Natural killer cell (primary cell): ENCODE measurements at regions not wholly inside any gene's neighbourhood (a gene's known extent, or its start where the extent isn't known, plus 50 kb on each side); places are given as distances from the start of the nearest gene placed in this dataset.
"Not testable (repeated sequence)": the region's sequence is repeated elsewhere in the genome, so short reads cannot be mapped to it uniquely, and the experiment has no call there.

Experiments
- ATAC-seq, 3 donors: fragments of 150-1000 bp in 2 of 3; fragments of 200-7000 bp in 1 of 3; cut with Tn5 transposase; 1 replicate in 1 of 3; 2 replicates in 2 of 3; pipeline ENCODE4 v1.10.0; 2021; ENCODE audit warnings: mild to moderate bottlenecking in 2 of 3, moderate library complexity in 2 of 3
- DNase-seq, 2 donors: peaks; one replicate each; pipeline versions ENCODE4 v3.0.0 to v3.0.0-alpha.2; 2013 to 2021; ENCODE audit warnings: mixed read lengths in 1 of 2
- H3K27ac ChIP-seq: one replicate; pipeline ENCODE4 v1.5.1; 2013; ENCODE audit warnings: mild to moderate bottlenecking, low read length
- H3K27me3 ChIP-seq: one replicate; pipeline ENCODE4 v1.6.1; 2013; ENCODE audit warnings: low read length; ENCODE audit not compliant: control insufficient read depth, insufficient read depth
- H3K36me3 ChIP-seq: one replicate; pipeline ENCODE4 v1.6.1; 2013; ENCODE audit warnings: low read length; ENCODE audit not compliant: control insufficient read depth, insufficient read depth
- H3K4me1 ChIP-seq: one replicate; pipeline ENCODE4 v1.6.1; 2013; ENCODE audit warnings: low read length; ENCODE audit not compliant: control insufficient read depth, insufficient read depth
- H3K4me3 ChIP-seq: one replicate; pipeline ENCODE4 v1.5.1; 2013; ENCODE audit warnings: low read length
- H3K9me3 ChIP-seq: one replicate; pipeline ENCODE4 v1.6.1; 2013; ENCODE audit warnings: low read length; ENCODE audit not compliant: control insufficient read depth, insufficient read depth
- H3K27ac Mint-ChIP-seq, 2 donors: one replicate each; pipeline ENCODE4 v1.8.0; 2022; ENCODE audit warnings: mild to moderate bottlenecking in 2 of 2, mixed read lengths in 2 of 2, moderate library complexity in 1 of 2
- H3K27me3 Mint-ChIP-seq, 2 donors: one replicate each; pipeline ENCODE4 v1.8.0; 2022; ENCODE audit warnings: low read depth in 2 of 2, mixed read lengths in 2 of 2
- H3K36me3 Mint-ChIP-seq: one replicate; pipeline ENCODE4 v1.8.0; 2022; ENCODE audit warnings: mixed read lengths
- H3K4me1 Mint-ChIP-seq, 2 donors: one replicate each; pipeline ENCODE4 v1.8.0; 2022; ENCODE audit warnings: mixed read lengths in 2 of 2
- H3K4me3 Mint-ChIP-seq: one replicate; pipeline ENCODE4 v1.8.0; 2022; ENCODE audit warnings: mild to moderate bottlenecking, moderate library complexity, mixed read lengths
- H3K9me3 Mint-ChIP-seq, 2 donors: one replicate each; pipeline ENCODE4 v1.8.0; 2022; ENCODE audit warnings: mixed read lengths in 2 of 2
- CTCF ChIP-seq: fragments of 200-600 bp; IDR thresholded peaks from one replicate; pipeline ENCODE4 v1.8.0; 2022; ENCODE audit warnings: antibody characterized with exemption
- WGBS: methylation state at CpG from one replicate; pipeline ENCODE4 v1.1.7; 2013; ENCODE audit warnings: missing lambda C conversion rate; ENCODE audit not compliant: insufficient coverage; 5-methylcytosine and 5-hydroxymethylcytosine counted together
- intact Hi-C: fragments of 100-400 bp; cut with micrococcal nuclease; formaldehyde crosslinking; loops from one replicate; pipeline ENCODE4 v1.14.2; 2022

- intact Hi-C loops = no loop called here
- ATAC-seq (no peak), DNase-seq (no peak)
- H3K36me3 Mint-ChIP-seq = no peaks in the 10 kb centered on the region
- H3K9me3 Mint-ChIP-seq = no peaks in the 10 kb centered on the region
- Histone ChIP-seq H3K36me3 (no peaks in the 10 kb centered on the region), H3K4me1 (no peaks in the 10 kb centered on the region), H3K4me3 (no peak overlapping the region), H3K27me3 (no peaks in the 10 kb centered on the region), H3K9me3 (no peaks in the 10 kb centered on the region), H3K27ac (no peak overlapping the region)
- H3K27ac Mint-ChIP-seq = no peak overlapping the region
- no peaks in the 10 kb centered on the region for H3K27me3 Mint-ChIP-seq
- WGBS = 85% methylated on average over 6 of the region's 6 CpGs
- no peaks in the 10 kb centered on the region for H3K4me1 Mint-ChIP-seq
- TF ChIP-seq CTCF = no peak
- no peak overlapping the region for H3K4me3 Mint-ChIP-seq
These were observed 135.9 kb upstream of the TPM1 start for GRCh38 chr15:62906627-62907026.

GRCh38 chr15:62907275-62907674, 135.3 kb upstream of the TPM1 start:
- H3K27ac ChIP-seq = no peak overlapping the region
- intact Hi-C loops = no loop called here
- H3K27me3 ChIP-seq = no peaks in the 10 kb centered on the region
- WGBS = 89% methylated on average over 8 of the region's 8 CpGs
- H3K4me3 ChIP-seq = no peak overlapping the region
- TF ChIP-seq CTCF = no peak
- no peaks in the 10 kb centered on the region for H3K36me3 Mint-ChIP-seq
- ATAC-seq (no peak), DNase-seq (no peak)
- no peaks in the 10 kb centered on the region for H3K4me1 Mint-ChIP-seq
- no peaks in the 10 kb centered on the region for H3K36me3 ChIP-seq
- H3K9me3 Mint-ChIP-seq = no peaks in the 10 kb centered on the region
- H3K9me3 ChIP-seq = no peaks in the 10 kb centered on the region
- H3K4me1 ChIP-seq = no peaks in the 10 kb centered on the region
- H3K27me3 Mint-ChIP-seq = no peaks in the 10 kb centered on the region
- no peak overlapping the region for H3K27ac Mint-ChIP-seq
- no peak overlapping the region for H3K4me3 Mint-ChIP-seq

DNA sequence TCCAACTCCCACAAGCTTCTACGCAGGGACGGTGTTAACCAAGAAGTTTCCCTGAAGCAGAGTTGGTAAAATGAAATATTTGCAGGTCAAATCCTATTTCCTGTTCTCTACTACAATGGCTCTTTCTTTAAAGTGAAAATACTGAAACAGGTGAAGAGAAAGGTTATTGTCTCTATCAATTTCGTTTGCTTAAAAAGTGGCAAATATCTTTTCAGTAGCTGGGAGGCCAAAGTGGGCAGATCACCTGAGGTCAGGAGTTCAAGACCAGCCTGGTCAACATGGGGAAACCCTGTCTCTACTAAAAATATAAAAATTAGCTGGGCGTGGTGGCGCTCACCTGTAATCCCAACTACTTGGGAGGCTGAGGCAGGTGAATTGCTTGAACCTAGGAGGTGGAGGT, 134.2 kb upstream of the TPM1 start:
- H3K27me3 Mint-ChIP-seq, H3K4me1 Mint-ChIP-seq, intact Hi-C loops: not testable (repeated sequence)

DNA sequence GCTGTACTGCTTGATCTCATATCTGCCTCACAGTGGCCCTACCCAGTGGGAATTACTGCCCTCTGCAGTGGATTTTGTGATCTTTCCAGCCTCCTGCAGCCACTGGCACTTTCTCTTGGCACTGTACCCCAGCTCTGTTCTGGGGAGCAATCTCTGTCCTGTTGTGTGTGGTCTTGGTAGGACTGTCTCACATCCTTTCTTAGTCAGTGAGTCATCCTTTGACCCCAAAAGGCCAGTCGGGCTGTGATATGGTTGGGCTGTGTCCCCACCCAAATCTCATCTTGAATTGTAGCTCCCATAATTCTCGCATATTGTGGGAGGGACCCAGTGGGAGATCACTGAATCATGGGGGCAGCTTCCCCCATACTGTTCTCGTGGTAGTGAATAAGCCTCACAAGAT, 133.3 kb upstream of the TPM1 start:
- TF ChIP-seq CTCF = no peak
- no peaks in the 10 kb centered on the region for H3K4me1 Mint-ChIP-seq
- ATAC-seq (no peak), DNase-seq (no peak)
- no peak overlapping the region for H3K4me3 Mint-ChIP-seq
- no peaks in the 10 kb centered on the region for H3K27me3 ChIP-seq
- no peaks in the 10 kb centered on the region for H3K36me3 ChIP-seq
- WGBS = 97% methylated on average over 3 of the region's 3 CpGs
- H3K9me3 Mint-ChIP-seq = no peaks in the 10 kb centered on the region
- H3K4me3 ChIP-seq = no peak overlapping the region
- H3K27me3 Mint-ChIP-seq = no peaks in the 10 kb centered on the region
- intact Hi-C loops = no loop called here
- no peaks in the 10 kb centered on the region for H3K36me3 Mint-ChIP-seq
- H3K27ac ChIP-seq = no peak overlapping the region
- no peaks in the 10 kb centered on the region for H3K4me1 ChIP-seq
- no peaks in the 10 kb centered on the region for H3K9me3 ChIP-seq
- H3K27ac Mint-ChIP-seq = no peak overlapping the region

More for the DNA sequence above, 134.2 kb upstream of the TPM1 start:
- WGBS = 81% methylated on average over 5 of the region's 5 CpGs
- not testable (repeated sequence) for H3K4me3 Mint-ChIP-seq, H3K9me3 Mint-ChIP-seq, H3K36me3 Mint-ChIP-seq, H3K27me3 ChIP-seq, H3K27ac Mint-ChIP-seq, H3K4me3 ChIP-seq, DNase-seq, H3K36me3 ChIP-seq, H3K4me1 ChIP-seq, H3K9me3 ChIP-seq, H3K27ac ChIP-seq, ATAC-seq
